ENCODE measurements at regions not wholly inside any gene's neighbourhood (a gene's known extent, or its start where the extent isn't known, plus 50 kb on each side); places are given as distances from the start of the nearest gene placed in this dataset.
"Not testable (repeated sequence)": the region's sequence is repeated elsewhere in the genome, so short reads cannot be mapped to it uniquely, and the experiment has no call there.

DNA sequence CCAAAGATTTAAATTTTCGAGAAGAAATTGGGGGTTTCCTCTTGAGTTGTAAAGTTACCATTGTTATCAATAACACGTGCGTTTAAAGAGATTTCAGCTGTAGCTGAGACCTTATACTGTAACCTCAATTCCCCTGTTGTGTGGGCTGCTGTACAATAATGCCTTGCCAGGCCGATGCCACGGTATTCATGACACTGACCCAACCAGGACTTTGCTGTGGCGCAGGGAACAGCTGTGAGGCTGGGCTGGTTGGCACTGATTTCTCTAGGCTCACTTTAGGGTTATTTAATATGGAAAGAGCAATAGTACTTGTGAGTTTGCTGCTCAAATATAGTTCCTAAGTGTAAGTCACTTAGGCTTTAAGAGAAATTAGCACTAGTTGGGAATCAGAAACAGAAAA, 744.2 kb downstream of the CDY1 start:
- H3K79me2 ChIP-seq (ENCODE audit: control insufficient read depth in 1 of 2, insufficient read depth in 2 of 2, low read length in 2 of 2); H3K4me3 ChIP-seq (ENCODE audit: extremely low read depth in 1 of 4, insufficient read depth in 2 of 4, low read depth in 3 of 4, low read length in 4 of 4); H3K4me2 ChIP-seq (ENCODE audit: insufficient read depth in 1 of 2, low read depth in 2 of 2, low read length in 2 of 2); H3K4ac ChIP-seq (replicated peaks; ENCODE audit: insufficient read length, low read depth, low read length); H4K8ac ChIP-seq (ENCODE audit: extremely low read depth, insufficient read depth, low read length); H3K27ac ChIP-seq (ENCODE audit: low read depth, low read length); FAIRE-seq; H3K27me3 ChIP-seq (replicated peaks in 1 of 4; ENCODE audit: control insufficient read depth in 3 of 4, extremely low read depth in 1 of 4, insufficient read depth in 3 of 4, low read length in 3 of 4); H2AK5ac ChIP-seq (ENCODE audit: low read depth, low read length); H4K5ac ChIP-seq (ENCODE audit: insufficient read length, low read depth, low read length); H3K14ac ChIP-seq (ENCODE audit: insufficient read length); H3K18ac ChIP-seq (ENCODE audit: extremely low read depth, low read length); H3K36me3 ChIP-seq (ENCODE audit: control insufficient read depth in 2 of 4, insufficient read depth in 4 of 4, low read length in 3 of 4); H2BK5ac ChIP-seq (ENCODE audit: low read depth, low read length); H3K23me2 ChIP-seq (ENCODE audit: low read depth, low read length); H3K23ac ChIP-seq (ENCODE audit: insufficient read length); H2BK15ac ChIP-seq (ENCODE audit: low read length); H3K9me3 ChIP-seq (ENCODE audit: insufficient read depth in 2 of 2, low read depth in 1 of 2, low read length in 1 of 2); H3K4me1 ChIP-seq (replicated peaks in 1 of 4; ENCODE audit: control insufficient read depth in 3 of 4, insufficient read depth in 4 of 4, low read length in 3 of 4); H3K79me1 ChIP-seq (ENCODE audit: low read depth, low read length); H4K91ac ChIP-seq (replicated peaks; ENCODE audit: insufficient read length, low read length); H2BK20ac ChIP-seq (ENCODE audit: low read length); H4K20me1 ChIP-seq (replicated peaks in 1 of 2; ENCODE audit: control insufficient read depth in 1 of 2, insufficient read depth in 2 of 2, low read length in 2 of 2); H3K56ac ChIP-seq (replicated peaks; ENCODE audit: insufficient read length, low read depth, low read length); H2BK12ac ChIP-seq (ENCODE audit: low read depth, low read length); POLR2A ChIA-PET (ENCODE audit: partially characterized antibody); H3K9ac ChIP-seq (replicated peaks in 1 of 4; ENCODE audit: extremely low read depth in 1 of 4, low read depth in 3 of 4, low read length in 3 of 4); CTCF ChIA-PET (ENCODE audit: partially characterized antibody); DNase-seq (ENCODE audit: low read depth in 1 of 2, low spot score in 2 of 2); H2AFZ ChIP-seq (ENCODE audit: low read length); H2BK120ac ChIP-seq (replicated peaks; ENCODE audit: low read depth, low read length): not testable (repeated sequence)
- whole genome bisulfite sequencing, 2 experiments (ENCODE audit: extremely low coverage in 1 of 2, insufficient coverage in 1 of 2, insufficient read length in 1 of 2, insufficient replicate concordance in 2 of 2, low coverage in 1 of 2, low lambda C conversion rate in 2 of 2, missing lambda C conversion rate in 1 of 2), result 70% methylated on average over 6 of the region's 6 CpGs; no CpG with 5 or more reads in 1 of the 2 experiments

DNA sequence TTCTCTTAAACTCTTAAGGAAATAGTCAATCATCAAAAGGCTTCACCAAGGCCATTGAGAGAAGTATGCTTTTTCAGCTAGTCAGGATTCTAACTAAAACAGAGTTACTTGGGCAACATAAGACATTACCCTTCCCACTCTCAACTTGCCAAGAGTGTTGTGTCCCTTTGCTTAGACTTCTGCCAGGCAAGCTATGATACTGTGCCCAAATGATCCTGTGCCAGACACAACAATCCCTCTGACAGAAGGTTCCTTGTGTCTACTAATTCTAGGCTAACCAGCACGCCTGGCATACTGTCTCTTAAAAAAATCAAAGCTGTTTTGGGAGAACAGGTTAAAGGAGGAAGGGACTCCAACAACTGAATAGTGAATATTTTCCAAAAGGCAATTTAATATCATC, 750.6 kb downstream of the CDY1 start:
- POLR2A ChIA-PET (ENCODE audit: partially characterized antibody); H4K20me1 ChIP-seq (replicated peaks in 1 of 2; ENCODE audit: control insufficient read depth in 1 of 2, insufficient read depth in 2 of 2, low read length in 2 of 2); H3K4me3 ChIP-seq (ENCODE audit: extremely low read depth in 1 of 4, insufficient read depth in 2 of 4, low read depth in 3 of 4, low read length in 4 of 4); H3K18ac ChIP-seq (ENCODE audit: extremely low read depth, low read length); H2AFZ ChIP-seq (ENCODE audit: low read length); H2BK20ac ChIP-seq (ENCODE audit: low read length); H2BK120ac ChIP-seq (replicated peaks; ENCODE audit: low read depth, low read length); H3K4me2 ChIP-seq (ENCODE audit: insufficient read depth in 1 of 2, low read depth in 2 of 2, low read length in 2 of 2); H2BK15ac ChIP-seq (ENCODE audit: low read length); H3K27ac ChIP-seq (ENCODE audit: low read depth, low read length); CTCF ChIA-PET (ENCODE audit: partially characterized antibody); H3K36me3 ChIP-seq (ENCODE audit: control insufficient read depth in 2 of 4, insufficient read depth in 4 of 4, low read length in 3 of 4); H3K79me2 ChIP-seq (ENCODE audit: control insufficient read depth in 1 of 2, insufficient read depth in 2 of 2, low read length in 2 of 2); H4K5ac ChIP-seq (ENCODE audit: insufficient read length, low read depth, low read length); DNase-seq (ENCODE audit: low read depth in 1 of 2, low spot score in 2 of 2); H2BK5ac ChIP-seq (ENCODE audit: low read depth, low read length); H3K9me3 ChIP-seq (ENCODE audit: insufficient read depth in 2 of 2, low read depth in 1 of 2, low read length in 1 of 2); H3K27me3 ChIP-seq (replicated peaks in 1 of 4; ENCODE audit: control insufficient read depth in 3 of 4, extremely low read depth in 1 of 4, insufficient read depth in 3 of 4, low read length in 3 of 4); H3K4ac ChIP-seq (replicated peaks; ENCODE audit: insufficient read length, low read depth, low read length); H3K23me2 ChIP-seq (ENCODE audit: low read depth, low read length); H4K91ac ChIP-seq (replicated peaks; ENCODE audit: insufficient read length, low read length); H3K56ac ChIP-seq (replicated peaks; ENCODE audit: insufficient read length, low read depth, low read length); H3K14ac ChIP-seq (ENCODE audit: insufficient read length); H2BK12ac ChIP-seq (ENCODE audit: low read depth, low read length); H2AK5ac ChIP-seq (ENCODE audit: low read depth, low read length); H4K8ac ChIP-seq (ENCODE audit: extremely low read depth, insufficient read depth, low read length); H3K79me1 ChIP-seq (ENCODE audit: low read depth, low read length); FAIRE-seq; H3K4me1 ChIP-seq (replicated peaks in 1 of 4; ENCODE audit: control insufficient read depth in 3 of 4, insufficient read depth in 4 of 4, low read length in 3 of 4); H3K23ac ChIP-seq (ENCODE audit: insufficient read length); H3K9ac ChIP-seq (replicated peaks in 1 of 4; ENCODE audit: extremely low read depth in 1 of 4, low read depth in 3 of 4, low read length in 3 of 4): not testable (repeated sequence)
- WGBS, 2 experiments (ENCODE audit: extremely low coverage in 1 of 2, insufficient coverage in 1 of 2, insufficient read length in 1 of 2, insufficient replicate concordance in 2 of 2, low coverage in 1 of 2, low lambda C conversion rate in 2 of 2, missing lambda C conversion rate in 1 of 2), result 29% methylated on average over 1 of the region's 1 CpG; no CpG with 5 or more reads in 1 of the 2 experiments

Data from H1 (cell line).